Heart left ventricle (tissue), 13 donors: ENCODE measurements at regions not wholly inside any gene's neighbourhood (a gene's known extent, or its start where the extent isn't known, plus 50 kb on each side); places are given as distances from the start of the nearest gene placed in this dataset.

Source experiments
- POLR2A ChIP-seq, 2 donors: fragments of 450-650 bp; IDR thresholded peaks; one replicate each; pipeline ENCODE4 v1.6.1; 2017; ENCODE audit warnings: antibody characterized with exemption in 2 of 2, mild to moderate bottlenecking in 2 of 2, moderate library complexity in 2 of 2
- TF ChIP-seq, protein P1 (sequence below), 12 donors: fragments of 200-600 bp; sonication (generic) in 4 of 12; IDR thresholded peaks; one replicate each; pipeline versions ENCODE4 v1.5.0 to v1.8.0; 2018 to 2022; ENCODE audit warnings: antibody characterized with exemption in 12 of 12, mild to moderate bottlenecking in 5 of 12
- donor health status: ischemic (EF 13 %, LVEDD 7.1; RV severe dilation, severe dysfunction).
- donor health status: DM: no; HTN: yes; CAD: no.
- donor health status: DM: no; HTN: no; CAD: no.
- donor health status: ischemic (EF 25% LVEDD 6.9; RV normal size, moderate dysfunction).
- donor health status: ischemic (EF 25% LVEDD 5.7; RV mildly dilated, moderate dysfunction).
- donor health status: ischemic (EF 35%, LVEDD 5.7; RV mildly dilated, moderate dysfunction).
- donor health status: nonischemic (EF 11% LVEDD 7.7; RV severe dilation, severe dysfunction).
- donor health status: DM: yes; HTN: yes; CAD: no.
- donor health status: PGD.
- donor health status: ischemic (EF 29% LVEDD 5.4; RV normal size, mild dysfunction).
- donor health status: nonischemic (EF 23%, LVEDD 6.1; RV moderate dilation, normal function).

DNA sequence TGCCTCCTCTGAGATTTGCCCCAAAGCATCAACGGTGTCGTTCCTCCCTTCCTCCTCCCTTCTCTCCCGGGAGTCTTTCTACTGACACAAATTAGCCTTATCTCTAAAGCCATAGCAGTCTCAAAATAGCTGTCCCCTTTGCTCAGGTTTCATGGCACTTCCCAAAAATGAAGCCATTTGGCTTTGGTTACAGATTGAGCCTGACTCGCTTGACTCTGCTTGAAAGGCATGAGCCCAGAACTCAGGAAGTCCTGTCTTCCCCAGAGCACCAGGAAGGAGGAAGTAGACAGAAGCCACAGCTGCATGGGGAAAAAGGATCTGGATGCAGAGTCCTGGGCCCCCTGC, 234.4 kb upstream of the RGPD4 start:
- TF ChIP-seq, protein P1, sequence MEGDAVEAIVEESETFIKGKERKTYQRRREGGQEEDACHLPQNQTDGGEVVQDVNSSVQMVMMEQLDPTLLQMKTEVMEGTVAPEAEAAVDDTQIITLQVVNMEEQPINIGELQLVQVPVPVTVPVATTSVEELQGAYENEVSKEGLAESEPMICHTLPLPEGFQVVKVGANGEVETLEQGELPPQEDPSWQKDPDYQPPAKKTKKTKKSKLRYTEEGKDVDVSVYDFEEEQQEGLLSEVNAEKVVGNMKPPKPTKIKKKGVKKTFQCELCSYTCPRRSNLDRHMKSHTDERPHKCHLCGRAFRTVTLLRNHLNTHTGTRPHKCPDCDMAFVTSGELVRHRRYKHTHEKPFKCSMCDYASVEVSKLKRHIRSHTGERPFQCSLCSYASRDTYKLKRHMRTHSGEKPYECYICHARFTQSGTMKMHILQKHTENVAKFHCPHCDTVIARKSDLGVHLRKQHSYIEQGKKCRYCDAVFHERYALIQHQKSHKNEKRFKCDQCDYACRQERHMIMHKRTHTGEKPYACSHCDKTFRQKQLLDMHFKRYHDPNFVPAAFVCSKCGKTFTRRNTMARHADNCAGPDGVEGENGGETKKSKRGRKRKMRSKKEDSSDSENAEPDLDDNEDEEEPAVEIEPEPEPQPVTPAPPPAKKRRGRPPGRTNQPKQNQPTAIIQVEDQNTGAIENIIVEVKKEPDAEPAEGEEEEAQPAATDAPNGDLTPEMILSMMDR (IDR thresholded peaks at IDR 0.05), result no peak
- no peak for TF ChIP-seq POLR2A (IDR thresholded peaks at IDR 0.05)
